GM12874 (cell line): ENCODE measurements at regions not wholly inside any gene's neighbourhood (a gene's known extent, or its start where the extent isn't known, plus 50 kb on each side); places are given as distances from the start of the nearest gene placed in this dataset.

ENCODE experiments used
- CTCF ChIP-seq: IDR thresholded peaks from 2 replicates; pipeline ENCODE4 v1.5.1; 2011; ENCODE audit warnings: low read depth, mild to moderate bottlenecking, control low read depth, low read length, moderate library complexity; ENCODE audit not compliant: insufficient read depth

- no peak for TF ChIP-seq CTCF
Measured at GRCh38 chr16:55251151-55251550, 72.9 kb upstream of the IRX6 start.

- no peak for TF ChIP-seq CTCF
Measured at GRCh38 chr16:55252577-55252976, 71.4 kb upstream of the IRX6 start.

GRCh38 chr16:55253987-55254386 lies 70.0 kb upstream of the IRX6 start:
- TF ChIP-seq CTCF, result no peak

GRCh38 chr16:55255733-55256282 lies 68.2 kb upstream of the IRX6 start:
- TF ChIP-seq CTCF, result no peak

GRCh38 chr16:55256412-55257016 lies 67.5 kb upstream of the IRX6 start:
- no peak for TF ChIP-seq CTCF

GRCh38 chr16:55257966-55258613 lies 65.9 kb upstream of the IRX6 start:
- peak; percentile 71 for TF ChIP-seq CTCF

GRCh38 chr16:55261301-55261700 lies 62.7 kb upstream of the IRX6 start:
- no peak for TF ChIP-seq CTCF
